K562 (cell line): ENCODE measurements at regions not wholly inside any gene's neighbourhood (a gene's known extent, or its start where the extent isn't known, plus 50 kb on each side); places are given as distances from the start of the nearest gene placed in this dataset.

ENCODE experiments used
- ATAC-seq: fragments of 200-7000 bp; cut with Tn5 transposase; 3 replicates; pipeline ENCODE4 v1.9.1; 2020; ENCODE audit warnings: moderate library complexity
- BruUV-seq: library from RNA; stranded (reverse); fragments of 400-500 nt; replicated peaks from 2 replicates; lab custom pipeline; 2021; lab: Mats Ljungman, UMichigan
- CTCF ChIA-PET: fragments of 300-600 bp; formaldehyde crosslinking; extraction: SDS; loops from one replicate; lab custom pipeline; 2021; ENCODE audit warnings: low intra/inter-chr PET ratio; lab: Yijun Ruan, JAX
- POLR2A ChIA-PET: fragments of 300-600, 350-650 bp; sonication (Branson Sonifier 250); formaldehyde crosslinking; extraction: SDS; loops from one replicate; lab custom pipeline; 2021; ENCODE audit warnings: antibody characterized with exemption, inconsistent platforms; lab: Yijun Ruan, JAX
- DNase-seq, 4 experiments: peaks; one replicate each; pipeline versions ENCODE4 v3.0.0 to v3.0.0-alpha.2; 2011 to 2018; ENCODE audit warnings: low spot score in 3 of 4, mixed read lengths in 3 of 4; ENCODE audit errors: extremely low read depth in 1 of 4
- FAIRE-seq: peaks from 2 replicates; lab custom pipeline; 2011; peaks lifted over from hg19 to GRCh38; lab: Jason Lieb, UNC
- H2AFZ ChIP-seq: 2 replicates; pipeline ENCODE4 v1.6.0; 2011; ENCODE audit warnings: low read depth, low read length, control low read depth, inconsistent platforms
- H3K27ac ChIP-seq: fragments of 200-600 bp; 3 replicates; pipeline ENCODE4 v1.8.0; 2011; ENCODE audit warnings: low read depth, mild to moderate bottlenecking, control low read depth, inconsistent platforms, low read length, moderate library complexity, mixed read lengths; ENCODE audit errors: extremely low read depth
- H3K27me3 ChIP-seq, 2 experiments: fragments of 300-600 bp in 1 of 2; 2 replicates in 1 of 2; 3 replicates in 1 of 2; pipeline versions ENCODE4 v1.6.0 to v1.8.0; 2011; ENCODE audit warnings: inconsistent platforms in 2 of 2, low read length in 2 of 2, mild to moderate bottlenecking in 1 of 2, mixed read lengths in 1 of 2, moderate library complexity in 1 of 2; ENCODE audit not compliant: control insufficient read depth in 2 of 2, insufficient read depth in 2 of 2
- H3K36me3 ChIP-seq: fragments of 300-600 bp; 3 replicates; pipeline ENCODE4 v1.8.0; 2011; ENCODE audit warnings: mild to moderate bottlenecking, low read length, inconsistent platforms; ENCODE audit not compliant: control insufficient read depth, insufficient read depth
- H3K4me1 ChIP-seq, 2 experiments: fragments of 200-600 bp in 1 of 2; replicated peaks in 1 of 2; 2 replicates in 1 of 2; 3 replicates in 1 of 2; pipeline versions ENCODE4 v1.5.1 to v1.8.0; 2011; ENCODE audit warnings: inconsistent platforms in 2 of 2, low read length in 2 of 2, mild to moderate bottlenecking in 1 of 2, mixed read lengths in 1 of 2, moderate library complexity in 1 of 2; ENCODE audit not compliant: control insufficient read depth in 2 of 2, insufficient read depth in 2 of 2
- H3K4me2 ChIP-seq: 2 replicates; pipeline ENCODE4 v1.6.1; 2011; ENCODE audit warnings: low read length, control low read depth, inconsistent platforms, mixed read lengths; ENCODE audit not compliant: insufficient read depth
- H3K4me3 ChIP-seq: fragments of 200-600 bp; sonication (generic), shearing (Covaris generic); 2 replicates; pipeline ENCODE4 v1.5.1; 2016; ENCODE audit warnings: control low read depth, inconsistent platforms
- H3K79me2 ChIP-seq: fragments of 200-600 bp; 3 replicates; pipeline ENCODE4 v1.8.0; 2011; ENCODE audit warnings: low read length, inconsistent platforms; ENCODE audit not compliant: control insufficient read depth, insufficient read depth
- H3K9ac ChIP-seq, 2 experiments: 2 replicates each; pipeline versions ENCODE4 v1.6.0 to v1.6.1; 2011; ENCODE audit warnings: low read depth in 2 of 2, low read length in 2 of 2, control low read depth in 1 of 2, inconsistent platforms in 1 of 2, mild to moderate bottlenecking in 1 of 2, mixed read lengths in 1 of 2; ENCODE audit not compliant: insufficient read depth in 1 of 2
- H3K9me1 ChIP-seq: one replicate; pipeline ENCODE4 v1.6.0; 2011; ENCODE audit warnings: inconsistent platforms, mild to moderate bottlenecking, low read length, moderate library complexity; ENCODE audit not compliant: control insufficient read depth, insufficient read depth
- H3K9me3 ChIP-seq: replicated peaks from 2 replicates; pipeline ENCODE4 v1.5.1; 2011; ENCODE audit warnings: low read depth, low read length, inconsistent platforms; ENCODE audit not compliant: control insufficient read depth, insufficient read depth
- H4K20me1 ChIP-seq: replicated peaks from 2 replicates; pipeline ENCODE4 v1.6.1; 2011; ENCODE audit warnings: low read length, inconsistent platforms, mixed read lengths; ENCODE audit not compliant: control insufficient read depth, insufficient read depth
- BCLAF1 ChIP-seq, 2 experiments: fragments of 450-650 bp in 1 of 2; IDR thresholded peaks; 2 replicates each; pipeline ENCODE4 v1.6.1; 2011 to 2017; ENCODE audit warnings: low read depth in 2 of 2, antibody characterized with exemption in 1 of 2, borderline replicate concordance in 1 of 2, low read length in 1 of 2, mild to moderate bottlenecking in 1 of 2, mixed read lengths in 1 of 2; ENCODE audit not compliant: control insufficient read depth in 1 of 2
- EZH2 ChIP-seq: IDR thresholded peaks from 2 replicates; pipeline ENCODE4 v1.6.1; 2012; ENCODE audit warnings: low read depth, mild to moderate bottlenecking, inconsistent platforms, low read length, borderline replicate concordance
- MAX ChIP-seq: sonication (generic); formaldehyde crosslinking; IDR thresholded peaks from 2 replicates; pipeline ENCODE4 v1.9.0; 2022; ENCODE audit warnings: mild to moderate bottlenecking, missing genetic modification reagents
- NR2C1 ChIP-seq, 2 experiments: fragments of 450-650 bp; IDR thresholded peaks; 2 replicates each; pipeline ENCODE4 v1.6.1; 2017; ENCODE audit warnings: mild to moderate bottlenecking in 2 of 2, antibody characterized with exemption in 1 of 2, inconsistent platforms in 1 of 2, missing compliant biosample characterization in 1 of 2, missing genetic modification characterization in 1 of 2
- ZKSCAN1 ChIP-seq: fragments of 150-350 bp; IDR thresholded peaks from 2 replicates; pipeline ENCODE4 v1.6.1; 2016; ENCODE audit warnings: low read depth, low read length
- ZNF282 ChIP-seq: sonication (generic); formaldehyde crosslinking; IDR thresholded peaks from 2 replicates; pipeline ENCODE4 v1.8.1; 2023; ENCODE audit warnings: missing genetic modification reagents
- ZNF609 ChIP-seq: sonication (generic); formaldehyde crosslinking; IDR thresholded peaks from 2 replicates; pipeline ENCODE4 v1.8.1; 2023; ENCODE audit warnings: missing genetic modification reagents, mild to moderate bottlenecking, borderline replicate concordance
- WGBS: fragments of 100-300 bp; shearing (Covaris generic); methylation state at CpG from one replicate; pipeline ENCODE4 v1.1.6; 2016; ENCODE audit warnings: low coverage, mixed read lengths; ENCODE audit not compliant: insufficient coverage; ENCODE audit errors: missing lambda C conversion rate; 5-methylcytosine and 5-hydroxymethylcytosine counted together
- in situ Hi-C: fragments of 300-500 bp; cut with MboI; formaldehyde crosslinking; loops from 4 replicates; pipeline ENCODE4 v1.15.0; 2018; ENCODE audit warnings: inconsistent platforms, mixed read lengths
- intact Hi-C: fragments of 100-400 bp; cut with micrococcal nuclease; formaldehyde crosslinking; loops from 2 replicates; pipeline ENCODE4 v1.14.2; 2022

- intact Hi-C loops, result no loop called here
- CTCF ChIA-PET, result no interaction called here
These were observed 318.3 kb upstream of the CCL2 start for GRCh38 chr17:33936764-33937163.

GRCh38 chr17:33939959-33940358, 315.1 kb upstream of the CCL2 start:
- Histone ChIP-seq H3K9ac (no peak overlapping the region), H3K4me1 (peaks cover 9 to 45% of the 10 kb centered on the region in 2 experiments; a peak in 4 of 5 replicates), H4K20me1 (no peaks in the 10 kb centered on the region), H3K9me1 (no peaks in the 10 kb centered on the region), H3K36me3 (no peaks in the 10 kb centered on the region), H2AFZ (no peak overlapping the region), H3K9me3 (no peaks in the 10 kb centered on the region), H3K27ac (no peak overlapping the region), H3K4me3 (no peak overlapping the region), H3K27me3 (no peaks in the 10 kb centered on the region), H3K79me2 (no peaks in the 10 kb centered on the region), H3K4me2 (no peak overlapping the region)
- no TSS peak for BruUV-seq
- ATAC-seq, result no peak
- no peak for DNase-seq
- in situ Hi-C loops (no loop called here), intact Hi-C loops (no loop called here)
- POLR2A ChIA-PET, result interaction anchor here (1.1 to 1.5 kb wide), 3 partner anchors 8 to 23 kb away, joined by 3 to 7 read pairs (median 3); no protein-coding TSS in a partner anchor
- CTCF ChIA-PET, result no interaction called here
- WGBS, result 77% methylated on average over 4 of the region's 4 CpGs
- no peak for FAIRE-seq
- TF ChIP-seq NR2C1 (IDR thresholded peaks at IDR 0.05) (no peak), NR2C1 (tag; IDR thresholded peaks at IDR 0.05) (no peak), ZNF282 (CRISPR knock-in tag) (no peak), BCLAF1 (IDR thresholded peaks at IDR 0.05; ENCODE audit: borderline replicate concordance in 1 of 2, control insufficient read depth in 1 of 2, low read depth in 2 of 2, low read length in 1 of 2) (no peak), MAX (CRISPR knock-in tag) (no peak), ZNF609 (CRISPR knock-in tag) (no peak)

More at GRCh38 chr17:33936764-33937163, 318.3 kb upstream of the CCL2 start:
- no peaks in the 10 kb centered on the region for H3K9me3 ChIP-seq
- H3K79me2 ChIP-seq, result no peaks in the 10 kb centered on the region
- ATAC-seq (no peak), DNase-seq (no peak), FAIRE-seq (no peak)
- H3K4me3 ChIP-seq, result no peak overlapping the region
- no peaks in the 10 kb centered on the region for H4K20me1 ChIP-seq
- no peak for TF ChIP-seq EZH2
- TF ChIP-seq ZKSCAN1, result peak; percentile 91
- H3K36me3 ChIP-seq, result no peaks in the 10 kb centered on the region; the same call in 2 of the 3 replicates
- H3K27ac ChIP-seq, result no peak overlapping the region
- 57% methylated on average over 5 of the region's 5 CpGs for WGBS
- H2AFZ ChIP-seq, result 0 out of 2 replicates have a peak overlapping the region, but pooled peaks have one; percentile 3
- BruUV-seq, result no TSS peak
- H3K9me1 ChIP-seq, result no peaks in the 10 kb centered on the region
- H3K9ac ChIP-seq, result no peak overlapping the region
- POLR2A ChIA-PET, result interaction anchor here (0.7 kb wide), 2 partner anchors 26 to 32 kb away, joined by 3 to 5 read pairs; no protein-coding TSS in a partner anchor
- no peak overlapping the region for H3K4me2 ChIP-seq
- in situ Hi-C loops, result no loop called here
- H3K27me3 ChIP-seq, result no peaks in the 10 kb centered on the region
- peaks cover 17 to 45% of the 10 kb centered on the region in 2 experiments; a peak in 4 of 5 replicates for H3K4me1 ChIP-seq
